ENCODE measurements at regions not wholly inside any gene's neighbourhood (a gene's known extent, or its start where the extent isn't known, plus 50 kb on each side); places are given as distances from the start of the nearest gene placed in this dataset.
"Not testable (repeated sequence)": the region's sequence is repeated elsewhere in the genome, so short reads cannot be mapped to it uniquely, and the experiment has no call there.

DNA sequence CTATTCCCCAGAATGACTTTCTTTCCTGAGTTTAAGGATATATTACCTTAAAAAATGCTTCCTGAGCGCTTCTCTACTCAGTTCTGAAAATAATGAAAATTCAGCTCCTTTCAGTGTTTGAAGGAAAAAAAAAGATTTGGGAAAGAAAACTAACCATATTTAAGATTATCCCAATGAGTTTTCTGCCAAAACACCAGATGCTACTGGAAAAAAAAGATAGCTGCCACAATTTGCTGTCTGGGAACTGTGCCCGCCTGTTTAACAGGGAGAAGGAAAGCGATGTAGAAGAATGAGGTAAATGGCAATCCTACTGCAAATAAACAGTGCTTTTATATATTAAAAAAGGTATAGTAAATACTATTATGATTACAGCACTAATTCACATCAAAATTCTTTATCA, 367.6 kb upstream of the PRICKLE1 start:
- FAIRE-seq: no peak

DNA sequence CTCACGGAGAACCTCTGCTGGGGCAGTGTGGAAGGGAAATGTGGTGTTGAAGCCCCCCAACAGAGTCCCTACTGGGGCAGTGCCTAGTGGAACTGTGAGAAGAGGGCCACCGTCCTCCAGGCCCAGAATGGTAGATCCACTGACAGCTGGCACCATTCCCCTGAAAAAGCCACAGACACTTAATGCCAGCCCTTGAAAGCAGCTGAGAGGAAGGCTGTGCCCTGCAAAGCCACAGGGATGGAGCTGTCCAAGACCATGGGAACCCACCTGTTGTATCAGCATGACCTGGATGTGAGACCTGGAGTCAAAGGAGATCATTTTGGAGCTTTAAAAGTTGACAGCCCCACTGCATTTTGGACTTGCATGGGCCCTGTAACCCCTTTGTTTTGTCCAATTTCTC, 363.5 kb upstream of the PRICKLE1 start:
- no peak for FAIRE-seq

DNA sequence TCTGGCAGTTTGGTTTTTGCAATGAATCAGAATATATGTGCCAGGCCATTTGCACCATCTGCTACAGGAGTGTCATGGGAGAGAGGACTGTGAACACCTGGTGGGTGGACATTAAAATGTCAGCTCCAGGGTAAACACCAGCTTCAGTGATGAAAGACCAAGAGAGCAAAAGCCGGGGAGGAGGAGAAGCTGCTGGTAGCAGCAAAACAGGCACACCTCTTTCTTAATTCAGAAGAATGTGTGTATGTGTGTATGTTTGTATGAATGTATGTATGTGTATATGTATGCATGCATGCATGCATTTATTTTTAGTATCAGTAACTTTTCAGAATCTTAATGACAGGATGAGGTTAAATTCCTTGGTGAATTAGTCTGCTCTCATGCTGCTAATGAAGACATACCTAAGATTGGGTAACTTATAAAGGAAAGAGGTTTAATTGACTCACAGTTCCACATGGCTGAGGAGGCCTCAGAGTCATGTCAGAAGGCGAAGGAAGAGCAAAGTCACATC, 357.4 kb upstream of the PRICKLE1 start:
- no peak for FAIRE-seq

DNA sequence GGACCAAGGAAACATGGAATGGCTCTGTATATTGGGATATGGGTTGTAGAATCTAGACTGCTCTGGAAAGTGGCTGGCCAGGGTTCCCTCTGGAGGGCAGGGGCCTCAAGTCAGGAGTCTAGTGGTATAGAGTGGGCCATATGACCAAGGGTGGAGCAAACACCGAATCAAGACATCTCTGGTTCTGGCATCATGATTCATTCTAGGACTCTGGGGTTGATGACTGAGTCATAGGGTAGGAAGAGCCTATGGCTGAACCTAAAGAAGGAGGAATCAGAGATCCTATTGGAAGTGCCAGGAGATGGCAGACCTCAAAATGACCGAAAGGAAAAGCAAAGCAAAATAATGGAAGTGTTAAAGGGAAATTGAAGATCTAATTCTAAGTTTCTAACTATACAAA, 356.4 kb upstream of the PRICKLE1 start:
- no peak for FAIRE-seq

DNA sequence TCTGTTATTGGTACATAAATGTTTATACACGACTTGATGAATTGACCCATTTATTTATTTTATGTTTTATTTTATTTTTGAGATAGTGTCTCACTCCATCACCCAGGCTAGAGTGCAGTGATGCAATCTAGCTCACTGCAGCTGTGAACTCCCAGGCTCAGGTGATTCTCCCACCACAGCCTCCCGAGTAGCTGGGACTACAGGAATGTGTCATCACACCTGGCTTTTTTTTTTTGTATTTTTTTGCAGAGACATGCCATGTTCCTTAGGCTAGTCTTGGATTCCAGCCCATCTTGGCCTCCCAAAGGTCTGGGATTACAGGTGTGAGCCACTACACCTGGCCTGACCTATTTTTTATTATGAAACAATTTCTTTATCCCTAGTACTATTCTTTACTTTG, 355.0 kb upstream of the PRICKLE1 start:
- no peak for FAIRE-seq

DNA sequence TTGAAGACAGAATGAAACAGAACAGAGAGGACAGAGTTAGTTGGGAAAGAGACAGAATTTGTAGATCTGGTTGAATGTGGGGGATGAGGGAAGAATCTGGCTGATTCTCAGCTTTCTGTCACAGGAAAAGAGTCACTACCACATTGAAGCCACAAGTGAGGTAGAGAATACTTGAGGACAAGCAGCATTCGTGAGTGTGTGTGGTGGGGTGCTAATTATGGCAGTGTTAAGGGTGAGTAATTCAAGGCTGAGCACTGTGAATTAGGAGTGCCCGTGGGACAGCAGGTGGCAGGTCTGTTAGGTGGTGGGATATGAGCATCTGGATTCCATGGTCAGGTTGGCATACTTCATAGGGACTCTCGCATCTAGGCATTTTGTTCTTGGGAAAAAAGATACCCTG, 347.4 kb upstream of the PRICKLE1 start:
- FAIRE-seq: no peak

DNA sequence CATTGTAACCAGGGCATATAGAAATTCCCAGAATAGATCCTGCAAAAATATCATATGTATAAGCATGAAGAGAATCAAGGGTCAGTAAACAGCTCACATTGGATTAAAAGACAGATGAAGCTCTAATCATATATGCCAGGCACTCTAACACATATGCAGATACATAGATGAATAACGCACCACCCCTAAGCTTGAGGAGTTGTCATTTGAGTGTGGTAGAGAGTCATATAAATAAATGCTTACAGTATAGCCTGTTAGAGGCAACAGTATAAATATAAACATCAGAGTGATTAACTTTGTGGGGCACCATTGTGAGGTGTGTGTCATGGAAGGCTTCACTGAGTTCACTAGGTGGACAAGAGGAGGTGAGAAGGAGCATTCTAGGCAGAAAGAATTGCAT, 346.7 kb upstream of the PRICKLE1 start:
- no peak for FAIRE-seq

DNA sequence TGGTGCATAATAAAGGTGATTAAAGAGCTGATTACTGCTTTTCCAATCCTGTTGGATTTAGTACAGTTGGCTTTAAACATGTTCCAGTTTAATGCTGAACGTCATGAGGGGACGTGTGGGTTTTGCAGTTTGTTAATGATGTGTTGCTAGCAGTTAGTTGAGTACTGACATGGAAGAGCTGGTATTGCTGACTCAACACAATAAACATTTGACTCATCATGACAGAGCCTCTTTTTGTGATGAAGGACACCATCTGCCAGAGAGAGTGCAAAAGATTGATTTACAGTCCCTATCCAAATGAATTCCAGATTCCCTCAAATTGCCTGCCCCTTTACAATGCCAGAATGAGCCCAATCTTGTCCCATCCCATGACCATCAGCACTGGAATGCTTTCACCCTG, 346.2 kb upstream of the PRICKLE1 start:
- no peak for FAIRE-seq

DNA sequence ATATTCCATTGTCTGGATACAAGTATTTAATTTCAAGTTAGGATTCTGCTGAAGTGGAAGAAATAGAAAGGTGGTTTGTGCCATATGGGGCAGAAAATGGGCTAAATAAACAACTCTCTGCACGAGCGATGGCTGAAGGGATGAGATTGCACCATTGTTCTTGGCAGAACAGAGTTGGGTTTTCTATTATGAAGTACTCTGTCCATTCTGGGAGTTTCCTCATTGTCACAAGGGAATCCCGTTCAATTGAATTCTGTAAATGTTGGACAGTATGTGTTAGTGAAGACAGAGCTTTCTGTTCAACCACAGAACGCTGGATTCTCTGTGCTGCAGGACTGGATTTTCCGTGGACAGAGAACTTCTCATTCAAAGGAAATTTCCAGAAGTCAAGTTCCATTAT, 345.5 kb upstream of the PRICKLE1 start:
- no peak for FAIRE-seq

DNA sequence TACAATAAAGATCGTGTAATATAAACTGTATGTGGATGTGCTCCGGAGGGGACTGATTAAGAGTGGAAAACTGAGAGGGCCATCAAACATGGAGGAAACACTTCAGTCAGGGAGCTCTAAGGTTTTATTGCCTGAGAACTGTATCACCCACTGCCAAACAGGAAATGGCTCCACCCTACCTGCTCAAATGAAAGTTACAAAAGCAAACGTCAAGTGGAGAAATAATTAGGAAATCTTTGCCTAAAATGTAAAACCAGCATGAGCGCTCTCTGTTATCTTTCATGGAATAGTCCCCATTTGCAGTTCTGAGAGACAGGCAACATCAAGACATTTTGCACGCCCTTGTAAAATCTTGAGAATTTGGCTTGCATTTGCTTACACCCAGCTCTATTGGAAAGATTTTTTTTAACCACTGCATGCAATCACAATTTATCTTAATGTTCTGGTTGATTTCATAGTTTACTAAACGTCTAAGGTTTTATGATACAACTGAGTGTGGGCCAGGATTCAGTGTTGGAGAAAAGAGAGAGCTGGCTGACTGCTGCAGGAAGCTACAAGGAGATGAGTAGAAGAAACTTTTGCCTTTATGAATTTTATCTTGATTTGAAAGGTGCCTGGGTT, 344.0 kb upstream of the PRICKLE1 start:
- FAIRE-seq: no peak

DNA sequence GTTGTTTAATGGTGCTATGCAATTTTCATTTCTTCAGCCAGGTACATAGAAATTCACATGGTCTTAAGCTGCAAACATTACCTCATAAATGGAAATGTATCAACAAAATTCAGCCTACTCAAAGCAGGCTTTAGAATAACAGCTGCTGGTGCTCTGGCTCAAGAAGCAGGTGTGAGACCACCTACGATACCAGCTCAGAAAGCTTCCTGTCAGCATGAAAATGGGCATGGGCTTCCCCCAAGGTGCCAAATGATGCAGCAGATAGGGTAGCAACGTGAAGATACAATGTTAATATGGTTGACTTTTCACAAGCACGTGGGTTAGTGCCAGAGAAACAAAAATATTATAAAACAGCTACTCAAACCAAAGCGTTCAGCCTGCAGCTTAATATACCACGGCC, 343.4 kb upstream of the PRICKLE1 start:
- FAIRE-seq: no peak

DNA sequence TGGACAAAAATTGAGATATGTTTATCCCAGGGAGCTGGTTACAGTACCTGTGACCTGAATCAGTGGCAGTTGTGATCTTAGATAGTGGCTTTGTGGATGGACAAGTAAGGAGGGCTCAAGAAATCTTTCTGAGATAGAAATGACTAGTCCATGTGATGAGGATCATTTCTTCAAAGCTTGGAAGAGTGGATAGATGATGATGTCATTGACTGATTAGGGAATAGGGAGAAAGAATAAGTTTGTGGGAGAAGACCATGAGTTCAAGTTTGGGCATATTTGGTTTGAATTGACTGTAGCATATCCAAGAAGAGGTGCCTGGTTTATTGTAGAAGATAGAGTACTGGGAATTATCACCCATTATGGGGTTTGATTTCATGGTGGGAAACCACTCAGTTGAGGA, 336.7 kb upstream of the PRICKLE1 start:
- no peak for FAIRE-seq

DNA sequence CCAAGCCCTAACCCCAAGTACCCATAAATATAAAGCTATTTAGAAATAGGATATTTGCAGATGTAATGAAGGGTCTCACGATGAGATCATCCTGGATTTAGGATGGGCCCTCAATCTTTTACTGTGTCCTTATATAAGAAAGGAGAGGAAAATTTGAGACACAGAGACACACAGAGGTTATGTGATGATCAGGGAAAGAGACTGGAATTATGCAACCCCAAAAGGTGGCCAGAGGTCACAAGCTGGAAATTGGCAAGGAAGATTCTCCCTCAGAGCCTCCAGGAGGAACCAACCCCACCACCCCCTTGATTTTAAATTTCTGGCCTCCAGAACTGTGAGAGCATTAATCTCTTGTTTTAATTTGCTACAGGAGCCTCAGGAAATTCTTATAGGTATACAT, 334.9 kb upstream of the PRICKLE1 start:
- FAIRE-seq: no peak

DNA sequence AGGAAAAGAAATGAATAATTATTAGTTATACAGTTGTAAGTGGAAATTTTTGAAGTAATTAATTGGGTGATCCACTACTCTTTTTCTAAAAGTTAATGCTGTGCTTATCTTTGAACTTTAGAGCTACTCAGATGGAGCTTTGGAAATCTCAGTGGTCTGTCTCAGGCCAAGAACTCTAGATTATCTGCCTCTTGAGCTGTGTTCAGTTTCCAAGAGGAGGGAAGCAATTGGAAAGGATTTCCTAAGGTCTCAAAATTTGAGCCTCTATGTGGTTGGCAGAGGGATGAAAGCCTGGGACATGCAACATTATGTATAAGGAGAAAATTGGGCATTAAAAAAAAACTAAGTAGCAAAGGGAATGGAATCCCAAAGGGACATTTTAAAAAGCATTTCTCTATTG, 334.0 kb upstream of the PRICKLE1 start:
- no peak for FAIRE-seq

DNA sequence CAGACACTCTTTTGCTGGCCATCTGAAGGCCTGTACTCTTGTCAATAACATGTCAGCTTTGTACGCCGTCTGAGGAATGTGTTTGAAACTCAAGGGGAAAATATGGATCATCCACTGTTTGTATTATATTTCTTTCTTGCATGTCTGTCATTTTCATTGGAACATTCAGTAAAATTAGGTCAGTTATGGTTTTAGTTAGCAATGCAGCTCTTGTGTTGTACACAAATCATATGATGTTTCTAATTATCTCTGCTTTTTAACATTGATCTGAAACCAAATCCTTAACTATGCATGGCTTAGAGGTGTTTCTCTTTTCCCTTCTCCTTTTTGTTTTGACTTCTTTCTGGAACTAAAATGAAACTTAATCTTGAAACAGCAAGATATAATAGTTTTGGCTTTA, 333.6 kb upstream of the PRICKLE1 start:
- FAIRE-seq: no peak

DNA sequence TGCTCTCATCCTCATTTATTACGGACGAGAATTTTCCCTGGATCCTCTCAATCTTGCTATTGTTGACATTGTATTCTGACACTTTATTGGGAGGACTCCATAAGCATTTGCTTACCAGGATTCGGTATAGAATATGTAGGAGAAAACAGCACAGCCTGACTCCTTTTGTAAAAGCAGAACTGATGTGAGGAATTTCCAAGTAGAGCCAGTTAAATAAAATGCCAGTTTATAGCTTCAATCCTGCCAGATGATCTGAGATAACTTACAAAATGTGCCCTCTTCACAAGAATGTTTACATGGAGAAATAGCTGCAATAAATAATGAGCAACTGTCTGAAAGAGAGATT, 332.9 kb upstream of the PRICKLE1 start:
- no peak for FAIRE-seq

DNA sequence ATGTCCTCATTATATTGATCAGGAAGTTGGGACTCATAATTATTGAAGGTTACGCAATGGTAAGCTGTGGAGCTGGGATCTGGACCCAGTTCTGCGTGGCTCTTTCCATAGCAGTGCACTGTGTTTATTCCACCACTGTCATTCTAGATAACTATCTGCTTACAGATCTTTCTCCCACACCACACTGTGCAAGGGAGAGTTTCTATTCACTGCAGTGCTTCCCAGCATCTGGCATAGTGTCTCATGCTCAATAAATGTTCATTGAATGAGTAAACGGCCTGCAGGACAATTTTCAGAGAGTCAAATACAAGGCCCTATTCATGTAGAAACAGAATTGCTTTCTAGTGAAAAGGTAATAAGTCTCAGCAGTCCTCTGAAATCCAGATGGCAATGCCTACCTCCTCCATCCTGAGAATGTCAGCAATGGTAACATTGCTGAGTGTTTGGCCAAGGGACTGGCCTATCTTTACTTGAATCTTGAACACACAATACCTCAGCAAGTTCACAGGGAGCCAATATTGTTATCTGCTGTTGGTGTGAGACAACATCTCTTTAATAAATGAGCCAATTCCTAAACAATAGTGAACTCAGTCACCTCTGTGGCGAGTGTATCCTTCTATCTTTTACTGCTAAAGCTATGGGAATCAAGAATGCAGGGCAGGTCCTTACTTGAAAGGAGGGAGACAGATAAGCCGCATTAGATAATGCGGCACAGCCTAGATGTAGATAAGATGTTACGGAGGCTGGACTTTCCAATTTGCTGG, 332.4 kb upstream of the PRICKLE1 start:
- no peak for FAIRE-seq

DNA sequence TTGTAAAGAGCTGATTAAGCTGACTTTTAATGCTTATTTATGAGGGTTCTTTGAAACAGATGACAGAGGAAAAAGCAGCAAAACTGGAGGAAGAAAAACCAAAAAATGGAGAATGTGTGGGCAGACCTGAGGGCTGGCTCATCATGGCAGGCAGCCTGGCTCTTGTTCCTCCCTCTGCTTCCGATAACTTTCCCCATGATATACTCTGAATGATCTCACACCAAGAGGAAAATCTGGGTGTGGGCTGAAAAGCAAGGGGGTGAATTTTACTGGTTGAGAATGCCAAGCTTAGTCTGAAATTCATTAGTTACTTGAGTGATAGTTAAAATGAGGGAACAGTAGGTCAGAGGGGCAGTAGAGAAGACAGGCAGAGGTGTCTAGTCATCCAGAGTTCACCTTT, 330.1 kb upstream of the PRICKLE1 start:
- no peak for FAIRE-seq

DNA sequence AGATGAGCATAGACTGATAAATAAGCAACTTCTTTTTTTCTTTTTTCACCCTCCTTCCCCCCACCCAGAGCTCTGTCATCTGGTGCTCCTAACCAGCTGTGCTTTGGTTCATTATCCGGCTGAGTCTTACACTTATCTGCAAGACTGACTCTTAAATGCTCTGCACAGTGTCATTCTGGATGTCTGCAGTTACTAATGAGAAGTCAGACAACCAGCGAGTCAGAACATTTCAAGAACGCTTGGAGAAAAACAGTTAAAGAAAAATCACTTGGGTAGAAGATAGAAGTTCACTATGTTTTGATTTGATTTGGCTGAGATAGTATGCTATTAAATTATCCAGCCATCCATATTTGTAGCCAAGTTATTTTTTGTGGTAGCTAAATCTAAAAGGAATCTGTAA, 328.9 kb upstream of the PRICKLE1 start:
- no peak for FAIRE-seq

DNA sequence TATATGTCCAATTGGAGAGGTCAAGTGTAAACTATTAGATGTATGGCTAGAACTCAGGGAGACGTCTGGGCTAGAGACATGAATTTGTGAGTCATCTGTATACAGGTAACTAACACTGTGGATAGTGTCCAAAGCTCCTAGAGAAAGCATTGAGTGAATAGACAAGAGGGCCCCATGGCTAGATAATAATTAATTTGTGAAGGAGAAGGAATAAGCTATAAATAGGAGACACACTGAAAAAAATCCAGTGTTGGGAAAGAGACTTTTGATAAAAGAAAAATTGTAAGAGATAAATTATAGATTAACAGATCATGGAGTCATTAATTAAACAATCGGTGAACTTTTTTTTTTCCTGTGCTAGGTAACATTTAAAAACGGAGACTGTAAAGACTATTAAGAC, 326.6 kb upstream of the PRICKLE1 start:
- FAIRE-seq: no peak

DNA sequence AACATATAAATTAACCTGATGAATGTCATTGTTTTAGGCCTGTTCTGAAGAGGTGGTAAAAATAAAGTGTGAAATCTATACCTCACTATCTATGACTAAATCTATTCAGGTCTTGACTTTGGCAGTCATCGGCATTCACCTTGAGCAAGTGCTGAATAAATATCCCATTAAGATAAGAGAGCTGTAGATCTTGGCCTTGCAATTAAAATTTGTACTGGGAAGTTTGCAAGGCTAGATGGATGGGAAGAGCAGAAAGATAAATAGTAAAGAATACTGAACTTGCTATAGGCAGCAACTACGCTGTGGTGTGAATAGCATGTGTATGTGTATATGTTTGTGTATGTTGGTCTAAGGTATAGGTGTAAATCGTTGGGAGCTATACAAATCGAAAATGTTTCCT, 325.9 kb upstream of the PRICKLE1 start:
- no peak for FAIRE-seq

DNA sequence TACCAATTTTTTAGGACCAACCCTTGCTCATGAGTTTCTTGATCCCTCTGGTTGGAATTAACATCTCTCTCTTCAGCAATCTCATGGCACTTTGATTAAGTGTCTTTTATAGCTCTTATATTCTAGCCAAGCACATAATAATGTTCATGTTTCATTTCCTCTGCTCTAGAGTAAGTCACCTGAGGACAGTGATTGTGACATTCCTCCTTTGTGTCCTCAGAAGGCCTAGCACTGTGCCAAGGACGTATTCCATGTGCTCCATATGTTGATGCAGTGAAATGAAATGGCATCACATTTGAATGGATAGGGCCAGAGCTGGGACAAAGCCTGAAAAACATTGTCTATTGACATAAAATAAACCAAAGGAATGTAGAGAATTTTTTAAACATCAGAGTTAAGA, 322.8 kb upstream of the PRICKLE1 start:
- FAIRE-seq: no peak

DNA sequence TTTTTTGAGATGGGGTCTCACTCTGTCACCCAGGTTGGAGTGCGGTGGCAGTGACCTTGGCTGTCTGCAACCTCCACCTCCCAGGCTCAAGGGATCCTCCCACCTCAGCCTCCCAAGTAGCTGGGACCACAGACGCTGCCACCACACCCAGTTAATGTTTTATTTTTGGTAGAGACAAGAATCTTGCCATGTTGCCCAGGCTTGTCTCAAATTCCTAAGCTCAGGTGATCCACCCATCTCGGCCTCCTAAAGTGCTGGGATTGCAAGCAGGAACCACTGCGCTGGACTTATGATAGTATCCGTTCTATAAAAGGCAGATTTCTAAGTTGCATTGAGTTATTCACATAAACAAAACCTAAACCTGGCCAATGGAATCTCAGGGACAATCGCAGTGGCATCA, 321.1 kb upstream of the PRICKLE1 start:
- FAIRE-seq: no peak

DNA sequence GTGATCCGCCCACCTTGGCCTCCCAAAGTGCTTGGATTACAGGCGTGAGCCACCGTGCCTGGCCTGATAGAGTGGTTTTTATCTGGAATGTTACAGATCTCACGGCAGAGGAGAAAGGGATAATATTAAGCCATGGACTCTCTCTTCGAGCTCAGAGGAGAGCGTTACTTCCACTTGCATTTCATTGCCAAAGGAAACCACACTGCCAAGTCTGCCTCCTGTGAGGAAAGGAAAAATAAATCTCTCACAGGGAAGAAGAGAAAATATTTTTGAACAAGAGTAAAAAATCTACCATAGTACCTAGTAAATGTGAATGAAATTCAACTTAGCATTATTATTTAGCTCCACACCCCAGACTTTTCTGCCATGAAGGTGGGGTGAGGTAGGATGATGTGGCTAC, 319.2 kb upstream of the PRICKLE1 start:
- FAIRE-seq: no peak

DNA sequence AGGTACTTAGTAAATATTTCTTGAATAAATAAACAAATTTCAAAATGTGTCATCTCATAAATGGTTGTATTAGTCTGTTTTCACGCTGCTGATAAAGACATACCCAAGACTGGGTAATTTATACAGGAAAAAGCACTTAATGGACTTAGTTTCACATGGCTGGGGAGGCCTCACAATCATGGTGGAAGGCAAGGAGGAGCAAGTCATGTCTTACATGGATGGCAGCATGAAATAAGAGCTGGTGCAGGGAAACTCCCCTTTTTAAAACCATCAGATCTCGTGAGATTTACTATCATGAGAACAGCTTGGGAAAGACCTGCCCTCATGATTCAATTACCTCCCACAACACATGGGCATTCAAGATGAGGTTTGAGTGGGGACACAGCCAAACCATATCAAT, 317.3 kb upstream of the PRICKLE1 start:
- not testable (repeated sequence) for FAIRE-seq

Data from G401.6 (cell line).